ENCODE measurements at regions not wholly inside any gene's neighbourhood (a gene's known extent, or its start where the extent isn't known, plus 50 kb on each side); places are given as distances from the start of the nearest gene placed in this dataset.

- DNase-seq, result no peak
Measured at GRCh38 chr7:84612981-84613681, 418.5 kb upstream of the SEMA3A start.

GRCh38 chr7:84611391-84611790 is 416.8 kb upstream of the SEMA3A start:
- DNase-seq, result no peak

- no peak for DNase-seq
Measured at GRCh38 chr7:84610390-84610789, 415.8 kb upstream of the SEMA3A start.

DNA sequence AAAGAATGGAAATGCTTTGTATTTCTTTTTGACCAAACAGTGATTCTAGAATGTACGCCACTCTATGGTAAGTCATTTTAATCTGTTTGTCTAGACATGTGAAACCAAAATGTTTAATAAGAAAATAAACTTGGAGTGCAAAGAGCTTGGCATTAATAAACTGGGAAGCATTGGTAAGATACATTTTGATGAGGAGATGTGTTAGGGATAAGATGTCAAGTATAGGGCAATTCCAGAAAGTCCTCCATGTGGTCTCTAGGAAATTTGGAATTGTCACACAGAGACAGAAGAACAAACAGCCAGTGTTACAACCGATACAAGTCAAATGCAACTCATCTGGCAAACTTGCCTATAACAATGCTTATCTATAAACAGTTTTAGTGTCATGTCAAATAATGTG is 410.7 kb upstream of the SEMA3A start:
- no peak for DNase-seq

- DNase-seq, result no peak
Measured at GRCh38 chr7:84603545-84603944, 409.0 kb upstream of the SEMA3A start.

- no peak for DNase-seq
Measured at GRCh38 chr7:84595026-84595425, 400.4 kb upstream of the SEMA3A start.

DNA sequence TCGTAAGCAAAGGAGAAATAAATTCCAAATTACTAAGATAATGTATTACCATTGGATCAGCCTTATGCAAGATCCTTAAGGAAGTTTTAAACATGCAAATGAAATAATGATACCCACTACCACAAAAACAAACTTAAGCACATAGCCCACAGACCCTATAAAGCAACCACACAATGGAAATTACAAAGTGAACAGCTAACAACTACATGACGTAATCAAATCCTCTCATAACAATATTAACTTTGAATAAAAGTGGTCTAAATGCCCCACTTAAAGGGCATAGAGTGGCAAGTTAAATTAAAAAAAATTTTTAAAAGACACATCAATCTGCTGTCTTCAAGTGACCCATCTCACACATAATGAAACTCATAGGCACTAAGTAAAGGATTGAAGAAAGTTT is 397.3 kb upstream of the SEMA3A start:
- DNase-seq, result no peak

GRCh38 chr7:84589012-84589411 is 394.4 kb upstream of the SEMA3A start:
- DNase-seq, result no peak

GRCh38 chr7:84583331-84583730 is 388.7 kb upstream of the SEMA3A start:
- no peak for DNase-seq

DNA sequence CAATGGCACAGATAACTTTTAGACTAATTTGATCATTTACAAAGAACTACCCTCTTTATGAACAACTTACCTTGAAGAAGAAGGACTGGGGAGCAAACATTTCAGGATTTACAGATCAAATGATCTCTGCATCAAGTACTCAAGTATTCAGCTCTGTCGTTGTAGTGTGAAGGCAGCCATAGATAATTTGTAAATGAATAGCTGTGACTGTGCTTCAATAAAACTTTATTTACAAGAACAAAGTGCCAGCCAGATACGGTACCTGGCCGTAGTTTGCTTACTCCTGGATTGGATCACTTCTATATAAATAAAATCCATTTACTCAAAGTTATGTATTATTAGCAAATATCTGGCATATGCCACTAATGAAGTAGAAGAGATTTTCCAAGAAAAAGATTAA is 388.2 kb upstream of the SEMA3A start:
- no peak for DNase-seq

DNA sequence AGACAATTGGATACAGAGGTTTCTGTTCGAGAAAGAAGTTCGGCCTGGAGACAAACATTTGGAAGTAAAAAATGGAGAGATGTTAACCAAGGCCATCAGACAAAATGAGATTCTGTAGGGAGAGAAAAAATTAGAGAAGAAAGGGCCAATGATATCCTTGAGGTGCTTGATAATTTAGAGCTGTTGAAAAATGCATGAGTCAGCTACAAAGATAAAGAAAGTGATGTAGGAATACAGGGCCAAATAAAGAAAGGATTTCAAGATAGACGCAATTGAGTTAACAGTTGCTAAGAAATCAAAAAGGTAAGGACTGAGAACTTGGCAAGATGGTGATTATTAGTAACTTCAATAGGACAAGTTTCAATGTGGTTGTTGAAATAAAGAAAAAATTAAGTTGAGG is 384.2 kb upstream of the SEMA3A start:
- DNase-seq, result no peak

DNA sequence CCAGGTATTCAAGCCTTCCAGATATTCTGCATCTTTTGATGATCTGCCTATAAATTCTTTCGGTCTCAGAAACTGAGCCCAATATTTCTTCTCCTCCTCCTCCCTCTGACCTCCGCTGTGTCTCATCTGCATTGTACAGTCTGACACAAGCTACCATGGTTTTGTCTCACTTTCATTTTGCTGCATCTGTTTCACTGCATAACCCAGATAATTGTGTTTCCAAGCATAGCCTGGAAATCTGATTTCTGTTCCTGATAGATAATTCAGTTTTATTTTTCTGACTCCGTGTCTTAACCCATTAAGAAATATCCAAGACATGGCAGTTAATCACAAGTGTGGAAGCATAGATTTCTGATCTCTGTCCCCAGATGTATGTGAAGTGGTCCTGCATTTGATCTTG is 374.2 kb upstream of the SEMA3A start:
- DNase-seq, result no peak

GRCh38 chr7:84565345-84566074 is 370.9 kb upstream of the SEMA3A start:
- DNase-seq, result no peak

DNA sequence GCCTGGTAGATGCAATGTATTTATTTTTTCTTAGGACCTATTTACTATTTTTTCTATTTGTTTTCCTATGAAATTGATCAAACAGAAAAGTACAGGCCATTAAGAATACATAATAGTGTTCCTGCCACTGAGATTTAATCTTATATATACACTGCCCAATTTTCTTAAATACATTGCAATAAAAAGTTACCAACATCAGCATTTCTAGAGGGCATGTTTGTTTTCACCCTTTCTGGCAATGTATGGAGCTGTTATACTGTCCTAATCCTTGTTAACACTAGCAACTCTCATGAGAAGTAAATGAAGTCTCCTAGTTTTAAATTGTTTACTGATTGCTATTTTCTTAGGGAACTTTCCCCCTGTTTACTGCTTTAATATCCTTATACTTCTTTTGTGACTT is 359.1 kb upstream of the SEMA3A start:
- DNase-seq, result no peak

- DNase-seq, result no peak
Measured at GRCh38 chr7:84549409-84549808, 354.8 kb upstream of the SEMA3A start.

GRCh38 chr7:84548366-84549365 is 354.1 kb upstream of the SEMA3A start:
- DNase-seq, result no peak

DNA sequence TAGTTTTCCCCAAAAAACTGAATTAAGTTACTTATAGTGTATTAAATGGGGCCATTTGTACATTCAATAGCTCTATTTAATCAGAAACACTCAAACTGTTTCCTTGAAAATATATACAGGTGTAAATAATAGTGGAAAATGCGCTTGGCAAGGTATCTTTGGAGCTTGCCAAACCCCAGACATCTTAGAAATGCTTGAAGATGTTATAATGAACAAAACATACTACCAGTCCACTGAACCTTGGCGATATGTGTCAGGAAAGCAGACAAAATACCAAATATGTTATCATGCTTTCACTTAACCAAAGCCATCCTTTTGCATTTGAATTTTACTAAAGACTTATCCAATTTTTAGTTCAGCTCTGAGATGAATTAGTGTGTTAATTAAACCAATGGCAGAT is 352.7 kb upstream of the SEMA3A start:
- no peak for DNase-seq

DNA sequence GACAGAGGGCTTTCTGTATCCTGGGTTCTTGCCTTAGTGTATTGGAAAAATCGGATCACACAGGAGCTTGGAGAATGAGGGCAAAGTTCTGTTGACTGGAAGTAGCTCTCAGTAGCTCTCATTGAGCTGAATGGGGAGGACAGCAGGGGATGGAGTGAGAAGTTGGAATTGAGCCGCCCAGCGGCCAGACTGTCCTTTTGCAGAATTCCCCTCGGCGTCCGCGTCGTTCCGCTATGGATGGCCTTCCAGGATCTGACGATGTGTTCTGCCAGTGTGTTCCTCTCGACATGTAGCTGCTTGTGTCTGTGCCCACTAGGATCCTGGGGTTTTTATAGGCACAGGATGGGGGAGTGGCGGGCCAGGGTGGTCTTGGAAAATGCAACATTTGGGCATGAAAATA is 351.8 kb upstream of the SEMA3A start:
- DNase-seq, result no peak

DNA sequence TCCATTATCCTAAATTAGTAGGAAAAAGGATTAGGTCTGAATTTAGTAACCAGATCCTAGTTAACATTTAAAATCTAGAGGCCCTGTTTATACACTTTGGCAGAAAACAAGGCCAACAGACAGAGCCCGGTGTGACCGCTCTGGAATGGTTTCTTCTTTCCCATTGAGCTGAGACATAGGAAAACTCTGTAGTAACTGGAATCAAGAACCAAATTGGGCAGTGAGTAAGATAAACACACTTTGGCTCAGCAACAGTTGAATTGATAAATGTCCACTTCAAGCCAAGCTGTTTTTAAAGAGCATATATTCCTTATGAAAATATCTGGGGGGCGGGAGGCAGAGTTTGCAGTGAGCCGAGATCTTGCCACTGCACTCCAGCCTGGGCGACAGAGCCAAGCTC is 343.7 kb upstream of the SEMA3A start:
- DNase-seq, result no peak

DNA sequence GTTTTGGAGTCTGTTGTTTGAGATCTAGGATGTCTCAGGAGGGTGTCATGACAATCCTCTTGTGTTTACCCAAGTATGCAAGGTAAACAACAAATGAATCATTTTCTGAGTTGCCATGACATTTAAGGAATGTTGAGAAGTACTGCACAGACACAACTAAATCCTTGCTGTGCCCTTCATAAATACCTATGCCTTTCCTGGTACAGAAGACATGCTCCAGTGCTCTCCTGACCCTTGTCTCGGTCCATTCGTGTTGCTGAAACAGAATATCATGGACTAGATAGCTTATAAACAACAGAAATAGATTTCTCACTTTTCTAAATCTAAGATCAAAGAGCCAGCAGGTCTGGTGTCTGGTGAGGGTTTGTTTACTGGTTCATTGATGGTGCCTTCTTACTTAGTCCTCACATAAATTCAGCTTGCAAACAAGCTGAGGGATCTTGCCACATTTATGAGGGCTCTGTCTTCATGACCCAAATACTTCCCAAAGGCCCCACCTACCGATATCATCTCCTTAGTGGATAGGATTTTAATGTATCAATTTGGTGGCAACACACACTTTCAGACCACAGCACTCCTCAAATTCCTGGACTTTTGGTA is 341.8 kb upstream of the SEMA3A start:
- DNase-seq, result no peak

DNA sequence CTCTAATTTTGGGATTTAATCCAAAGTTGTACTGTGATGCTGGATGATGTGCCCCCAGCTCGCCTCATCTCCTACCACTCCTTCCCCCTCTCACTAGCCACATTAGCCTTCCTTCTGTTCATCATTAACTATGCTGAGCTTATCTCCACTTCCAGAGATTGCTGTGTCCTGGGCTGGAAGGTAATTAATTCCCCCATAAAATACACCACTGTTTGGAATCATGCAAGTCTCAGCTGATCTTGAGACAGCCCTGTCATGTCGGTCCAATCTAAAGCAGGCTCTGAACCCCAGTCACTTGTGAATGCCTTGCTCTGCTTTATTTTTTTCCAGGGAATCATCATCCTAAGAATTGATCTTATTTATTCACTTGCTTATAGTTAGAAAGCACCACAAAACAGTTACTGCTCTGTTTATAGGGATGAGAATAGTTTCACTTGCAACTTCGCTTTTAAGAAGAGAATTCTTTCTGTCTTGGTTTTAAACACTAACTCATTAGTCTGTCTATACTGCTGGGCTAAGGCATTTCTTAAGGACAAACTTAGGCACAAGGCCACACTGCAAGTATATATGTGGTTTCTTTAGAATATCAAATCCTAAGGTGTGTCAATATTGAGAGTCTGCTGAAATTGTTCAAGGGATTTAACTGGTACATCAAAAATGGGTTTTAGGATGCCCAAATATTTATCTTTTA is 341.1 kb upstream of the SEMA3A start:
- DNase-seq, result no peak

DNA sequence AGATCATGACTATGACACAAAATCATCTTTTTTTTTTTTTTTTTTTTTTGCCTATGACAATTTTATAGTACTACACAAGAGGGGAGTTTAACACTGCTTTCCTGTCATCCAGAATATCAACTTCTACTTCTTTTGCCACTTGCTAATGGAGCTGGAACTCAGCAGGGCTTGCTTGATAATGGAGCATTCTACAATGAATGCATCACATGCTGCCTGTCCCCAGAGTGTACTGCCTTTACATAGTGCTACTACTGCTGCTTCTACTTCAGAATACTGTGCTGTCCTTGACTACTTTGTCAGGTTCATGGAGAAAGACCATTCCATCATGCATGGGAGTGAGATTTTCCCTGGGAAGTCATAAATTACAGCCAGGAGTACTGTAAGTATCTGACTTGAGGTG is 338.6 kb upstream of the SEMA3A start:
- no peak for DNase-seq

GRCh38 chr7:84532196-84532595 is 337.6 kb upstream of the SEMA3A start:
- no peak for DNase-seq

All from activated CD4-positive, alpha-beta T cell treated with anti-CD3 and anti-CD28 coated beads, Interleukin-2, amount 50 U/mL, for 16 hours (primary cell).